Activated T-cell treated with anti-CD3 and anti-CD28 coated beads for 24 hours (primary cell): ENCODE measurements at regions not wholly inside any gene's neighbourhood (a gene's known extent, or its start where the extent isn't known, plus 50 kb on each side); places are given as distances from the start of the nearest gene placed in this dataset.

Experiments
- DNase-seq: peaks from one replicate; pipeline ENCODE4 v3.0.0-alpha.2; 2020; ENCODE audit warnings: low read depth

DNA sequence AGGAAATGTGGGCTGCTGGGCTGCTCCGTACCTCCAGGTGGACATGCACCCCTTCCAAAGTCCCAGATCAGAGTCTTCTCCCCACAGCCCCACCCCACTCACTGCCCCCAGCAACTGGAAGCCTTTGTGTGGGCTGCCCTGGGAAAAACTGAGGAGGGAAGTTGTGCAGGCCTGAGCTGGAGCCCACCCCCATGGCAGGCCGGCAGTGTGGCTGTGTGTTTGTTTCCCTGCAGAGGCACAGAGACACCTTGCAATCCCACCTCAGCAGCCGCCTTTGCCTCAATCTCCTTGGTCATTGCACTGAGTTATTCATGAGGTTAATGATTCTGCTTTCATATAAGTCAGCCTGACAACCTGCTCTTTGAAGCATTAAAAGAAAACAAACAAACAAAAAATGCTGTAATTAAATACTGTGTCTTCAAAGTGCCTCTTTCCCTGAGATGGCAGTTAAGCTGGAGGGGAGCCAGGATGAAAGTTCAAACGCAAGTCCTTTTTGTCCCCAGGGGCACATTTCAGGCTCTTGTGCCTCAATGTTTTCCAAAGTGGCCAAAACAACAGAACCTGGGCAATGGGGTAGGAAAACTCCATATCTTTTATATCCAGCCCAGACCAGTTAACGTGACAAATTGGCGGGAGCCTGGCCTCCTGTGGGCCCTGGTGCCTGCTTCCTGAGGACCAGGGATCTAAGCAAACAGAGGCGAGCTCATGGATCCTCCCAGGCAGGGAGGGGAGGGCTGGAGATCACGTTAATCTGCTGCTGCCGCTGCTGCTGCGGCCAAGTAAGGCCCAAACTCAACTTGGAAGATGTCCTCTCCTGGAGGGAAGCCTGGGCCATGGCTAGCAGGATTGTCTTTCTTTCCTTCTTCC is 51.9 kb upstream of the TSPAN11 start:
- DNase-seq, result no peak

GRCh38 chr12:30870491-30871265 is 55.9 kb upstream of the TSPAN11 start:
- no peak for DNase-seq

- DNase-seq, result no peak
These were observed 59.1 kb upstream of the TSPAN11 start for GRCh38 chr12:30867415-30867814.

- DNase-seq, result no peak
These were observed 60.3 kb upstream of the TSPAN11 start for GRCh38 chr12:30866256-30866655.

GRCh38 chr12:30863839-30864238 is 62.7 kb upstream of the TSPAN11 start:
- no peak for DNase-seq

DNA sequence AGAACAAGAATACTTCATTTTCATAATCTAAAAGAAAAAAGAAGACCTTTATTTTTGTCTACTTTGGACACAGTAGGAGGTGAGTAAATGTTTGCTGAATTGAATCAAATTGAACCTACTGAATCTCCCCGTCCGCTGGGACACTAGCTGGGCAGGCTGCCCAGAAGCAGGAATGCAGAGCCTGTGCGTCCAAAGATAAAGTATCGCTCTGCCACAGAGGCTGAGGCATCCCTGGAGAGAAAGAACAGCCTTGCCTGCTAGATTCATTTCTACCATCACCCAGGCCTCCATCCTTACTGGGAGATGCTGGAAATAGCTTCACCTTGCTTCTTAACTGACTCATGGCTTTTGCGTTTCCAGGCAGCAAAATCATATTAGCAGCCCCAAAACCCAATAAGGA is 64.1 kb upstream of the TSPAN11 start:
- no peak for DNase-seq

- no peak for DNase-seq
These were observed 67.3 kb upstream of the TSPAN11 start for GRCh38 chr12:30859226-30859625.

DNA sequence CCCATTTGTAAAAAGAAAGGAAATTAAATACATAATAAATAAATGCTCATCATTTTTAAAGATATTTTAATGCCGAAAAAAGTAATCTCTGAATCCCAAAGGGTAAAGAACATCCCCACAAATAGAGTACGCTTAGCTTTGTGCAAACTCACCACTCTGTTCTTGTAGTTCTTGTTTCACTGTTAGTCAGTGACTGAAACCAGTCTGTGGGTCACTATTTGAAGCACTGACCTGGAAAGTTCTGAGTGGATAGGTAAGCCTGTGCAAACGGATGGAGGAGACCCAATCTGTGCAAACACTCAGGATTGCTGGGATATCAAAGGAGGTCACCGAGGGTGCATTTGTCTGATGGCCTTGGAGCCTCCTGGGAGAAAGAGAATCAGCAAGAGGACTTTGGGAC is 68.1 kb upstream of the TSPAN11 start:
- no peak for DNase-seq

- no peak for DNase-seq
These were observed 72.9 kb upstream of the TSPAN11 start for GRCh38 chr12:30853561-30854133.

DNA sequence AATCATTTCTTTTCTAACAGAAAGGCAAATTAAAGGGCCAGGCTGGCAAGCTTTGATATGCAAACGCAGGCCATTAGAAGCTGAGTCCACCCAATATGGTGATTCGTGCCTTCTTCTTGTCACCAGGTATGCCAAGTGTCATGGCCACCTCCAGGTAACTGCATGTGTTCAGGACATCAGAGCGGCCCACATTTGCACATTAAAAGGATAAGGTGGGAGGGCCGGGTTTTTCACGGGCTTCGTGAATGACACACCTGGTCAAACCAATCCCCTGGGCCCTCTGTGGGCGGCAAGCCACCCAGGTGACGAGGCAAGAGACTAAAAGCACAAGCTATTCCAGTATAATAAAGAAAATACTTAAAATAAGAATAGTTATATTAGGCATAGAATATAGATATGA is 75.9 kb upstream of the TSPAN11 start:
- no peak for DNase-seq

DNA sequence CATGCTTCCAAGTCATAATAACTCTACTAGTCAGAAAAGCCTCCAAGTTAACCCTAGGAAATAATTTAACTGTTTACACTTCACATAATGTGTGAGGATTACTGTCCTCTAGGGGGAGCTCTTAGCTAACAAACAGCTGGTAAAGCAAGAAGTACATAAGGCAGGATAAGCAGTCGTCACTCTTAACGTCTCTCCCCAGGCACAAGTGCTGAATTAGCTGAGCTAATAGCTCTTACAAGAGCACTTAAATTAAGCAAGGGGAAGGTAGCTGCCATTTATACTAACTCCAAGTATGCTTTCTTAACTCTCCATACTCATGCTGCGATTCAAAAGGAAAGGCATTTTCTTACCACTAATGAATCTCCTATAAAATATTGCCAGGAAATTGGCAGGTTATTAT is 79.3 kb upstream of the TSPAN11 start:
- peak; percentile 10 for DNase-seq

GRCh38 chr12:30846776-30847175 is 79.8 kb upstream of the TSPAN11 start:
- no peak for DNase-seq

DNA sequence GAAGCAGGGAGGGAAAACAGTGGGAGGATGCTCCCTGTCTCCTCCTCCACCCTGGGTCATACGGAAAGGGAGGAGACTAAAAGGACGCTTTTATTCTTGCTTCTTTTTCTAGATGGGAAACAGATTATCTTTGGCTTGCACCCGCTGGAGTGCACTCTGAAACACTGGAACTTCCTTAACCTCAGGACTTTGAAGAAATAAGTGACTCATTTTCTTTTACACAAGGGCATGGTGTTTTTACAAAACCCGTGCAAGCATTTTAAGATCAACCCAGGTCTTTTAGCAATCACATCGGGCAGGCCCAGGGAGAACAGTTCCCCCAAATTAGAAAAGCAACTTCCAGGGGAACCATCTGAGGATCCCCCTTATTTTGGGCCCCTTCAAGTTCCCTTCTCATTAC is 80.9 kb upstream of the TSPAN11 start:
- DNase-seq, result no peak

DNA sequence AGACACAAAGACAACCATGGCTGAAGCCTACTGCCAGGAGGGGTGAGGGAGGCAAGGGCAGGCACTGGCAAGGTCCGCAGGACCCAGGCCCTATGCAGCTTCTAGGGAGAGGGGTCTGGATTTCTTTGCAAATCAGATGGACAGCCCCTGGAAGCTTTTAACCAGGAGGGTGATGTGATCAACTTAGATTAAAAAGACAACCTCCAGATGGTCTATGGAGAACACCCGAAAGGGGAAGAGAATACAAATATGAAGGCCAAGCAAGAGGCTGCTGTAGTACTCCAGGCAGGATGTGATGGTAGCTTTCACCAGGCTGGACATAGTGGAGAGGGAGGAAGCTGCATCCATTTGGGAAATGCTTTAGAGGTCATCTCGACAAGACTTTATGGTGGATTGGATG is 83.3 kb upstream of the TSPAN11 start:
- DNase-seq, result no peak

- no peak for DNase-seq
These were observed 85.8 kb upstream of the TSPAN11 start for GRCh38 chr12:30840715-30841114.

- no peak for DNase-seq
These were observed 85.0 kb upstream of the CAPRIN2 start for GRCh38 chr12:30839643-30840220.

GRCh38 chr12:30837595-30837994 is 82.8 kb upstream of the CAPRIN2 start:
- no peak for DNase-seq

DNA sequence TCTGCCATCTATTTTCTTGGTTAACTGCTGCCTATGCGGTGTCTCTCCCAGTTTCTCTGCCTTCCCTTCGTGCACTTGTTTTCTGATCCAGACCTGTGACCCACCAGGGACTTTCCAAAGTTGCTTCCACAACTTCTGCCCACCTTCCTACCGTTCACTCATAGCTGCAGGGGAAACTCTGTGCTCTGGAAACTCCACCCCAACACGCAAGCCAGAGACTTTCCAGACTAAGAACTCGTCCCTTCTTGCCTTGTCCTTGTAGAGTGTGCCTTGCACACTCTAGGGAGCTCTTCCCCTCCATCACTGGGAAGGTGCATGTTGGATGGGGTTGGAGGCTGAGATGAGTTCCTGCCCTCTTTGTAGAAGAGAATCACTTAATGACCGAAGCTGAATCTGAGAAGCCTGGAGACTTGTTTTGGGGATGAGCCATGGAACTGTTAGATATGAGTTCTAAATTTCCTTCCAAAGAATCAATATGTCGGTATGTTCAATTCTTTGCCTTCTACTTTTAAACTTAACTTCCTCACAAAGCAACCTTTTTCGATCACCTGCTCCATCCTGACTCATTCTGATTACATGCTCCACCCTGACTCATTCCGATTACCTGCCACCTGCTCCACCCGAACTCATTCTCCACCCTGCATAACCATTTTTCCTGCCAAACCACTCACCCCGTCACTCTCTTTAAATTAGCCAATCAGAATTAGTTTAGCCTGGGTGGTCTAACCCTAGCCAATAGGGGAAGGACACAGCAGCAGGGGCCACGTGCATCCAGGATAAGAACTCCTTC is 82.1 kb upstream of the CAPRIN2 start:
- no peak for DNase-seq

GRCh38 chr12:30835216-30835615 is 80.5 kb upstream of the CAPRIN2 start:
- no peak for DNase-seq

- no peak for DNase-seq
These were observed 76.0 kb upstream of the CAPRIN2 start for GRCh38 chr12:30830751-30831150.

DNA sequence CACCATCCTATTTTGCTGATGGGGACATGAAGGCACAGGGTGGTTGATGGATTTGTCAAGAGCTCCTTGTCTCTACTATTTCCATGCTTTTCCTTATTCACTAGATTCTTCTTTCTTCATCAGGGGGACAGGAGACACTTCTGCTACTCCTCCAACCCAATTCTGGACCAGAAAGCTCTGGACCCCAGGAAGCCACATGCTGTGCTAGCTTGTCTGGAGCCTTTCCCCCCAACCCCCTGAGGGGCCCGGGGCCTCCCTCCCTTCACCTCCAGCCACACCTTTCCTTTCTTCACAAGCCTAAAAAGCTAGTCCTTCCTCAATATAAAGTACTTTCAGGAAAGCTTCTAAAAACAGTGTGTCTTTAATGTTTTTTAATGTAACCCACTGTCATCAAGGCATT is 75.1 kb upstream of the CAPRIN2 start:
- DNase-seq, result no peak

- DNase-seq, result no peak
These were observed 73.9 kb upstream of the CAPRIN2 start for GRCh38 chr12:30828686-30829085.
